NCI-H1694 treated with DMSO at 0.1 percent for 48 hours (cell line): ENCODE measurements at regions not wholly inside any gene's neighbourhood (a gene's known extent, or its start where the extent isn't known, plus 50 kb on each side); places are given as distances from the start of the nearest gene placed in this dataset.

ENCODE experiments used
- DNase-seq: peaks from one replicate; lab custom pipeline; 2025; lab: John Stamatoyannopoulos, UW

DNA sequence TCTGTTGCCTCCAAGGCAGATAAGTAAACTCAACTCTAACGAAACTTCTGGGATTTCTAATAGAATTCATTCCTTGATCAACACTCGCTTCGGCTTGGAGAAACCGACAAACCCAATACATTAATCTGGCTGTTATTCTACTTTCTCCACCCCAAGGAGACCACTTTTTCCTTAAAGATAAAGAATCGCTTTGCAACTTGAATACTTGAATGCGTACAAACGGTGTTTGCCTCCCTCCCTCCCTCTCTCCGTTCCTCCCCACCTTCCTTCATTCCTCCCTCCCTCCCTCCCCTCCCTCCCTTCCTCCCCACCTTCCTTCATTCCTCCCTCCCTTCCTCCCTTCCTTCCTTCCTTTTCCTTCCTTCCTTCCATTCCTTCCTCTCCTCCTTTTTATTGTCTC is 432.6 kb downstream of the HAPSTR1 start:
- DNase-seq, result no peak

DNA sequence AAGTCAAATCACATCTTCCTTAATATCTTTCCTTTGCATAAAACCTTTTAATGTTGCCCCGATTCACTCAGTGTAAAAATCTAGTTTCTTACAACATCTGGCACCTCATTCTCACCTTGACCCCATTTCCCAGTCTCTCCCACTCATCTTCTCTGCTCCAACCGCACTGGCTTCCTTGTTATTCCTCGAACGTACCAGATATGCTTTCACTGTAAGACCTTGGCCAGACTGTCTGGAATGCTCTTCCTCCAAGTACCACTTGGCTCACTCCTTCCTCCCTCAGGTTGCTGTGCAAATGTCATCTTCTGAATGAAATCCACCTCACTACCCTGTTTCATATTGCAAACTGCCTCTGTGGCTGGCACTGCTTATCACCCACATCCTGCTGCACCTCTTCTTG is 433.6 kb downstream of the HAPSTR1 start:
- DNase-seq, result no peak

DNA sequence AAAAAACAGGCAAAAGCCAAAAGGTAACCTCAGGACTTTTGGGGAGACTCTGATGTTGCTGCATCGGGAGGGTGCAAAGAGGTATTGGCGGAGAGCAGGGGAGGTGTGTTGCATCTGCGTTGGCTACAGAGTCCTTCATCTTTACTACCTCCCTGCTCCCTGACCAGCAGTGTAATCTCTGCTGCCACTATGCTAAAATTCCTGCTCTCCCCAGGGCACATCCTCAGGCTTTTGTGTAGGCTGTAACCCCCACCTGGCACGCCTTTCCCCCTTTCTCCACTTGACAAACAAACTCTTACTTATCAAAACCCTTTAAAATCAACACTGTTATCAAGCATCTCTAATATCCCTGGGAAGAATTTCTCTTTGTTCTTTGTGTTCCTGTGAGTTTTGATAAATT is 435.3 kb downstream of the HAPSTR1 start:
- DNase-seq, result no peak

DNA sequence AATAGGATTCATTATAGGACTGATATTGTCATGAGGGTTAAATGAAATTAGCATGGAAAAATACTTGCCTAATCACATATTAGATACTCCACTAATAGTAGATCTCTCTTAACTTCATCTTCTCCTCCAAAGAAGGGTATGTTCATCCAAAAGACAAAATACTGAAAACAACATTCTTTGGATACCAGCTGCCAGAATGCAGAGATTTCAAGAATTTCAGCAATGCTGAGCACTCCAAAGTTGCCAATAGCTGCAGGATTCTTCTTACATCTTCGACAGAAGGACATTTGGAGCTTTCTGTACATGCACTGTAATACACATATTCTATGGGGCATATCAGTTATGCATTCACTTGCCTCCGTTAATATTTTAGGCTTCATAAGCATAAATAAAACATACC is 436.5 kb downstream of the HAPSTR1 start:
- no peak for DNase-seq

DNA sequence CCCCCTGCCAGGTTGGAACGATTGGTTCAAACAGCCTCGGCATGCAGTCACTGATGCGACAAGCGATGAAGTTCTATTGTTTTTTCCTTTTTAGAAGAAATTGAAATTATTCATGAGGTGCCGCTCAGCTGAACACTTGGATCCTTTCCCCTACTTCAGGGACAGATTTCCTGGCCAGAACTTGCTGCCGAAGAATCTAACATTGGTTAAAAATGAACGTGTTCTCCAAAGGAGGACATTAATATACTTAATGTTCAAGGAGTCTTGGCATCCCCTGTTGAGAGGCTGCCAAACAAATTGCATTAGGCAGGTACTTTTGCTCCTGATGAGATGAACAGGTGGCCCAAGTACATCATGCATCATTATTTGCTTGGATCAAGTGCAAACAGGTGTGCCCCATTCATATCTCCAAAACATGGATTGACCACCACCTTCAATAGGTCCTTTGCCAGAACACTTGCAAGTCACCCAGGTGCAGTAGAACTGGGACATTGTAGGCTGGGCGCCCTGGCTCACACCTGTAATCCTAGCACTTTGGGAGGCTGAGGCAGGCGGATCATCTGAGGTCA is 437.2 kb downstream of the HAPSTR1 start:
- DNase-seq, result no peak

DNA sequence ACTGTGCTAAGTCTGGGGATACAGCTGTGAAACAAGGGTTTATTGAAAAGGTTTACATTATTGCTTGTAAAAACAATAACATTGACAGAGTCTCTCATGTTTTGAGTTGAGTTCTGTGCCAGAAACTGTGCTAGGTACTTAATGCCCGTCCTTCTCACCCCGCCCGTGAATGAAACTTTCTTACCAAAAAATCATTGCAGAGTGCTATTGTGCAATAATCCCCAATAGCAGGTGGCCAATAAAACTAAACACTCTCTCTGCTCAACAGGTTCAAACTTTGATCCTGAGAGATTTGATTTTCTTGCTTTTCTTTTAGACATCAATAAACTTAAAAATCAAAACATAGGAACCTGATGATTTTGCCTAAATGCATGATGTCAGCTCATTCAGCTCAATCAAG is 441.6 kb downstream of the HAPSTR1 start:
- no peak for DNase-seq

DNA sequence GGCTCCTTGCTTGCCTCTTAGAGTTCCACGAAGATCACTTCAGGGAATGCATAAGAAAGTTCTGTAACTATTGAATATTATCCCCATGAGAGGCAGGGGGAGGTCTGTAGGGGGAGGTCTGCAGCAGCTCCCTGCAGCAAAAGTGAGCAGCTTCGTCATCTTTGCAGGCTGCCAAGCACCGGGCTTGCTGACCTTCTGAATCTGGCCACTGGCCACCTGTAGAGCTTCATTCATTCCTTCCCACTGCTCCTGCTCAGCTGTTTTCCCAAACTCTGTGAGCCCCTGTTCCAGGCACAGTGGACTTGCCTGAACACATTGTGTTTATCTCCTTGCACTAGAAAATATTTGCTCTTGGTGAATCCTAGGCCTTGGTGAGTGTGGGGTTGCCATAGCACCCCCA is 443.3 kb downstream of the HAPSTR1 start:
- no peak for DNase-seq

DNA sequence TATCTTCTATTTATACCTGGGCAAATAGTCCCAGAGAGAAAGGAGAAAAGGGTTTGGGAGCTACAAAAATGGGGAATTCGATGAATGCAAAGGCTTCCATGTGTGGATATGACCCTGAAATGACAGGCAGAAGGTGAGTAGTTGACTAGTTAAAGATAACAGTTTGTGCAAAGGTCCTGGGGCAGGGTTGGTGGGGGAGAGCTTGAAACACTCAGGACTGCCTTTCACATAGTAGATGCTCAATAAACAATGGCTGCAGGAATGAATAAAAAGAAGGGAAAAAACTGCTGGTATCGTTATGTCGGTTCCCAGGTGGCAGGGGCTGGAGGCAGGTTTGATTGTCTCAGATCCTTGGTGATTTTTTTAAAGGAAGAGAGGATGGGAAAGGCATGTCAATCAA is 445.5 kb downstream of the HAPSTR1 start:
- DNase-seq, result no peak

DNA sequence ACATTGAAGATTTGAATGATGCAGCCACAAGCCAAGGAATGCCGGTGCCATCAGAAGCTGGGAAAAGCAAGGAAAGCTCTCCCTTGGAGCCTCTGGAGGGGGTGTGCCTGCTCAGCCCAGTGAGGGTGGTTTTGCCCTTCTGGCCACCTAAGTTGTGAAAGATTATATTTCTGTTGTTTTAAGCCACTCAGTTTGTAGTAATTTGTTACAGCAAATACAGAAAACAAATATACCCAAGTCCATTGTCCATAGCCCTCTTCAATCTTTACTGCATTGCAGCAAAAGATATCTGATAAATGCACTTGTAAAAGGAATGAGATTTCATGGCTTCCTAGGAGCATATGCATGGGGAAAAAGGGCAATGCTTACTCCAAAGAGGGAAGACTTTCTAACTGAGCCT is 447.9 kb downstream of the HAPSTR1 start:
- no peak for DNase-seq

DNA sequence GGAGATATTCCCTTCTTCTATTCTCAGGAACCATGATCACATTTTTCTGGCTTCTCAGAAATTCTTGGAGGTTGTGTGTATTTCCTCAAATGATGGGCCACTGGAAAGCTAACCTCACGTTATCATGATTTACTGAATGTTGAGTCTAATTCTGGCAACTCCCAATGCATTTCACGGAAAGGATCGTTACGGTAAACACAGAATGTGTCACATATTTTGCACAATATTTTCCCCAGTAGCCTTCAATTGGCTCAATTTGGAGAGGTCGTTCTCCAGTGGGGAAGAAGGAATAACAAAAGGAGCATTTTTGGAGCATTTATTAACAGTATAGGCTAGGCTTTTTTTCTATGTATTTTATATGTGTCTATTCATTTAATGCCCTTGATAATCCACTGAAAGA is 450.3 kb downstream of the HAPSTR1 start:
- DNase-seq, result no peak

DNA sequence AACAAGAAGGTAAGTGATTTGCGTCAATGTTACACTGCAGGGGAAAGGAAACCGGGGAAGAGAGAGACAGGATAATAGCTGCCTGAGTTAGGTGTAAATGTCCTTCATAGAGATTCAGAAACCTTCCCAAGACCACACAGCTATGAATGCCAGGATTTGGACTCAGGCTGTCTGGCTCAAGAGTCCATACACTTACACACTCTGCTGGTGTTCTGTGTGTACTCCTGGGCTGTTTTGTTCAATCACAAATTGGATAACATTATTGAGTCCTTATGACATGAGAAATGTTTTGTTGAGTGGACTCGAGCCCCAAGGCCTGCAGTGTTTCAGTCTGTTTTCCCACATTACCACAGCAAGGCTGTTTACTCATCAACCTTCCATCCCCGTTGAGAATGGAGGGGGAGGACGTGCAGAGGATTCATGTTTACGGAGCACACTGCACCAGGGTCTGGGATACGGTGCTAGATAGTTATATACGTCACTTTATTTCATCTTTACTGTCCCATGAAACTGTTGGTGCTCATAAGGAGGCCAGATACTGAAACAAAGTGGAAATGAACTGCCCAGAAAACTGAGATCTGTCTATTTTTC is 450.8 kb downstream of the HAPSTR1 start:
- no peak for DNase-seq

DNA sequence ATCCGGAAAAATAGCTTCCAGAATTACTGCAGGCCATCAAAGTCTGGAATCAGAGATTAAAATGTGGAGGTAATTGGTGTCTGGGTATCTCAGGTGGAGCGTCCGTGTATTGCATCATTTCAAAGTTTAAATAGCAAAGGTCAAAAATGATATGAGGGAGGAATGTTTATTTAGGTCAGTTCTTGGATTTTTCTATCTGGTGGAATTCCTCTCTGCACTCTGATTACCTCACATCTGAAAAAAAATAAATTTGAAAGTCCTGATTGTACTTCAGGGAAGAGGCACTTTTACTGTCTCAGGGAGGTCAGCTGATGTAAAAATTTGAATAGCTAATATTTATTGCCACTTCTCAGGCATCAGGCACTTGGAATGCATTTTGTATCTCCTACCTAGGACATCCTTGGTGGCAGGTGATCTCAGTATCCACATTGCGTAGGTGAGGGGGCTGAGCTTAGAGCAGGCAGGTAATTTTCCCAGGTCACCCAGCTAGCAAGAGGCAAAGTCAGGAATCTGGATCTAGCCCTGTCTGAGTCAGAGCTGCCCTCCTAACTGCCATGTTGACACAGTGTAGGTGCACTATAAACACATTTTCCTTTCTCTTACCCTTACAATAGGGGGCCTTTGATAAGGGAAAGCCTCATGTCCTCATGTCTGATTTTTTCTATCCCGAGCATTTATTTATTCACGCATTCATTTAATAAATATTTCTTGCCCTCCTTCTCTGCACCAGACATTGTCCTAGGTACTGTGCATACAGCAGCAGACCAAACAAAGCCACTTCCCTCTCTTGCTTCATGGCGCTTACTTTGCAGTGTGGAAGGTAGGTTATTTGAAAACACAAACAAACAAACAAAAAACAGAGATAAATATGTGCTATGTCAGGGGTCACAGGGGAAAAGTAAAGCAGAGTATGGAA is 454.3 kb downstream of the HAPSTR1 start:
- no peak for DNase-seq

DNA sequence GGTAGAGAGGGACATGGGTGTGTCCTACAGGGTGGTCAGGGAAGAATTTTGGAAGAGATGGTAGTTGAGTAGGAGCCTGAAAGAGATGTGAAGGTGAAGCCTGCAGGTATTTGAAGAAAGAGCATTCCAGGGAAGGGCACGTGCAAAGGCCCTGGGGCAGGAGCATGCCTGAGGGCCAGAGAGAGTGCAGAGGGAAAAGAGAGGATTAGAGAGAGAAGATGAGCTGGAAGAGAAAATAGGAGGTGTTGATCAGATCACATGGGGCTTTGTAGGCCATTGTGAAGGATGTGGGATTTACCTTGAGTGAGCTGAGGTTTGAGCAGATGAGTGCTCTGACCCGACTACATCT is 455.0 kb downstream of the HAPSTR1 start:
- DNase-seq, result no peak

DNA sequence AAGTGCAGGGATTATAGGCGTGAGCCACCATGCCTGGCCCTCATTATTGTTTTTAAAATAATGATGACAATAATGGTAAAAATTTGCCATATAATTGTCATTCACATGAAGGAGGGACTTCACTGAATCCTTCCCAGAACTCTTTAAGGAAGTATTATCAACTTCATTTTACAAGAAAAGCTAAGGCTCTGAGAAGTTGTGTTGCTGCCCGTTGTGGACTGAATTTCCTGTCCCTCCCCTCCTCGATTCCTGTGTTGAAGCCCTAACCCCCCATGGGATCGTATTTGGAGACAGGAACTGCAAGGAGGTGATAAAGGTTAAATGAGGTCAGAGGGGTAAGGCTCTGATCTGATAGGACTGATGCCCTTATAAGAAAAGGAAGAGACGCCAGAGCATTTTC is 458.0 kb downstream of the HAPSTR1 start:
- no peak for DNase-seq

DNA sequence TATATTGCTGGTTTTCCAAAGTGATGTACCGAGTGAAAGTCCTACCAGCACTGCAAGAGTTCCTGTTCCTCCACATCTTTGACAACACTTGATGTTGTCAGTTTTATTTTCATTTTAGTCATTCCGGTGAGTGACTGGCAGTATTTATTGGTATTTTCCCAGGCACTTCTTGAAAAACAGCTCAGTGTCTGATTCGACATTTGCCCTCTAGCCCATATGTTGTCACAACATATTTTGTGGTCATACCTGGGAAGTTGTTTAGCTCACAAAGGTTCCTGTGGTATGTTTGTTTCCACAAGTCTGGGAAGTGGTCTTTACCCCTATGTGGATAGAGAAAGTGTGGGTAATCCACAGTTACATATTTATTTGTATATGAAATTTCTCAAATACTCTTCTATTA is 463.6 kb downstream of the HAPSTR1 start:
- DNase-seq, result no peak

DNA sequence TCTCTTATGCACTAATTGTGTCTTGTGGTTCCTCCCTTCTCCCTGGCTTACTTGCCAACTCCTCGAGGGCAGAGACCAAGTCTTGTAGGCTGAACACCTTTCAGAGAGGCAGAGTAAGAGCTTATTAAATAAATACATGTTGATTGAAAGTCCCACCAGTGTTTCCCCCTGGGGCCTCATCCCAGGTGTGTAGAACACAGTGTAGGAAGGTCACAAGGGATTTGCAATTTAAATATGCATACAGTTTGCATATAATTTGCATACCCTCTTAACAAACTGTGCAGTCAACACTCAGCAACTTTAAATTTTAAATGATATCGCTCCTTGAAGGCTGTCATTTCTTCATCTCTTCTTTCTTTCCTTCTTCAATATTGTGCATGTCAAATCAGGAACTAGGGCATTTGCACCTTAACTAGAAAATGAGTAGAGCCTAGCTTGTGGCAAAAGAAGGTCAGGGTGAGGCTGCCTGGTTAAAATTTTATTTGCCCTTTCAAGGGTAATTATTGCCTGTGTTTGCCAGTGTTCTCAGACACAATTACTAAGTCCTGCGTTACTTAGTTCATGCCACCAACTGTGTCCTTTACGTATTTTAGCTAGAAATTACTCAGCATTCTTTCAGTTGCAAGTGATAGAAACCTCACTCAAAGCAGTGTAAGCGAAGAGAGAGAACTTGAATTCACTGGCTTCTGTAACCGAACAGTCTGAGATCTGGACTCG is 465.7 kb downstream of the HAPSTR1 start:
- DNase-seq, result no peak

DNA sequence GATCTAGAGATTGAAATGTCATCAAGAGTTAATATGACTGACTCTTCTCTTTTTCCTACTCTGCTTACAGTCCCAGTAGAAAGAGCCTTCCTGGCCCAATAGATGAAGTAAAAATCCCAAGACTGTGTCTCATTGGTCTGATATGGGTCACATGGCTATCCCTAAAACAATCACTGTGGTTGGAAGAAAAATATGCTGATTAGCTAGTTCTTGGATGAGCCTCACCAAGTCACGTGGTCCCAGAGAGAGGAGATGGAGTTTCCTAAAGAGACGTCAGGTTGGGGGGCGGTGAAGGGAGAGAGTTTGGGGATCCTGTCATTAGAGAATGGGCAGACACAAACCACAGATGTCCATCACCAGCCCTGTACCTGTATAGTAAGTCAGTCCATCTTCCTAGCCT is 466.3 kb downstream of the HAPSTR1 start:
- no peak for DNase-seq

DNA sequence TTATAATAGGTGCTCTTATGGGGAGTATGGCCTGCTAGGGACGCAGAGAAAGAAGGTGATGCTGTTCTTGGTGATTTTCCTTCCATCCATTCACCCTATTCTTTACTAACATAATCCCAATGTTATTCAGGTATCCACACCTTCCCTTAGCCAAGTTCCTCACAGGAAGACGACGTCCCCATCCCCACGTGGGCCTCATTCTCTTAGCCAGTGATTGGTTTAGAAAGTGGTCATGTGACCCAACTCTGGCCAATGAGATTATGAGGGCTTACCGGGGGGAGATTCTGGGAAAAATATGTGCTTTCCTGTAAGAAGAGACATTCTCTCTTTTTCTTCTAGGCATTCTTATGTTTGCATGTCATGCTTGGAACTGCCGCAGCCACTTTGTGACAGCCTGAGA is 474.7 kb downstream of the HAPSTR1 start:
- DNase-seq, result no peak

DNA sequence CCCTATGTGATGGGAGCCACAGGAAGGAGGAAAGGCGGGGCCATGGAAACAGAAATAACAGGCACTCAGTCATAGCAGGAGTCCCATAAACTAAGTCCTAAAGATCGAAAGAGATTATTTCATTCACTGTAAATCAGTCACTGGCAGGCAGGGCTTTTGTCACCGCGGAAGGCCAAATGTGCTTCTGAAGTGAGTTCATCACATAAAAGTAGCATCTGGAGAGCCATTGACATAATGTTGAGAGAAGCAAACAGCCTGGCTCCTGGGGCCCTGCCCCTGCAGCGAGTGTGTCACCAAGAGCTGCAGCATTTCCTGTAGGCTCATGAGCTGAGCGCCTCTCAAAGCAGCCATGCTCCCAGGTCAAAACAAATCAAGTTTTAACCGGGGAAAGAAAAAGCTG is 476.2 kb downstream of the HAPSTR1 start:
- DNase-seq, result no peak

DNA sequence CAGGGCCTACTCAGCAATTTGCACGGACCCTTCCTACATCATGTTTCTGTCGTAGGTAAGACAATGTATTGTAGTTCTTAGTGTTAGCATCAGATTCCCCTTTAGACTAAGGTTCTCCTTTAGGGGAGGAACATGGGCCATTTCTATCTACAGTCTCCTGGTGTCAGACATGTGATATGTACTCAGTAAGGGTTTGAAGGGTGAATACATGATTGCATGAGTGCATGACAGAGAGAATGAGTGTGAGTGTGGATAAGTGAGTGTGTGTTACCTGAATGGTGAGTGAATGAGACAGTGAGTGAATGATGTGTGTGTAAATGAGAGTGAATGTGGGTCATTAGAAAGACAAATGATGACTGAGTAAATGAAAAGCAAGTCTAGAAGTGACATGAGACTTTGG is 476.8 kb downstream of the HAPSTR1 start:
- DNase-seq, result no peak

DNA sequence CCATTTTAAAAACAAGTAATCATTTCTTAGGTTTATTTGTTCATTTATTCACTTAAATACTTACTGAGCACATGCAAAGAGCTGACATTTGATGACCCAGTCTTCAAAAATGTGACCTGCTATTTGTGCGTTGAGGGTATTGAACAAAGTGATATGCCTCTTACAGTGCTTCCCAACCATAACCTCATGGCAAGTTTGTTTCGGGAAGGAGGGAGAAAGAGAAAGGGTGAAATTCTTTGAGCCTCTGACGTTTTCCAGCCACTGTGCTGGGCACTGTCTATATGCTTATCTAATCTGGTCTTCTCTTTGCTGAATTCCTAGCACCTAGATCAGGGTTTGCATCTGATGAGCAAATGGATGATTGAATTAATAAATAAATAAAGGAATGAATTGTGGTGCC is 479.1 kb downstream of the HAPSTR1 start:
- DNase-seq, result no peak

DNA sequence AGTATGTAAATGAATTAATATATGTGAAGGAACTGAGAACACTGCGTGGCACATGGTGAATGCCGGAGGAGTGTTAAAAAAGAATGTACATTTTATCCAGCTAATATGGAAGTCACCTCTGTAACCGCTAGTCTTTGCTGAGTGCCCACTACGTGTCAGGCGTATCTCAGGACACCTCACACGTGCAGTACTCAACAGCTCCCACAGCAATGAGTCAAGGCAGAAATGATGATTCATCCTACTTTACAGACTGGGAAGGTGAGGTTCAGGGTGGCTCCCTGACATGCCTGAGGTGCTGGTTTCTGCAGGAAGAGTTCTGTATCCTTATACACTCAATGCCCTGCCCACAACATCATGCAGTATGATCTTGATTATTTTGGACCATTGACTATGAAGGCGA is 487.0 kb downstream of the HAPSTR1 start:
- DNase-seq, result no peak

DNA sequence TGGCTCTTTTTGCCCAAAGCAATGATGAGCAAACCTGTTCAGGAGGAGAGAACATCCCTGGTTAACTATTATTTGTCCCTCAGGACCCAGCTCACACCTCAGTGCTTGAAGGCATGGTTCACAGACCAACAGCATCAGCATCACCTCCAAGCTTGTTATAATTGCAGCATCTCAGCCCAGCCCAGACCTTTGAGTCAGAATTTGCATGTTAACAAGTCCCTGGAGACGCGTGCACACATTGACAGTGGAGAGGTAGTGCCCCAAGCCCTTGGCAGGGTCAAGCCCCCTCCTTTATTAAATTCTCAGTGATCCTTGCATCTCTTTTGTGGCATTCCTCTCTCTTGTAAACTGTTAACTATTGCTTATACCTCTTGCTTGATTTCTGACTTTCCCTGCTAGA is 488.6 kb downstream of the HAPSTR1 start:
- DNase-seq, result no peak
